ENCODE measurements at regions not wholly inside any gene's neighbourhood (a gene's known extent, or its start where the extent isn't known, plus 50 kb on each side); places are given as distances from the start of the nearest gene placed in this dataset.

DNA sequence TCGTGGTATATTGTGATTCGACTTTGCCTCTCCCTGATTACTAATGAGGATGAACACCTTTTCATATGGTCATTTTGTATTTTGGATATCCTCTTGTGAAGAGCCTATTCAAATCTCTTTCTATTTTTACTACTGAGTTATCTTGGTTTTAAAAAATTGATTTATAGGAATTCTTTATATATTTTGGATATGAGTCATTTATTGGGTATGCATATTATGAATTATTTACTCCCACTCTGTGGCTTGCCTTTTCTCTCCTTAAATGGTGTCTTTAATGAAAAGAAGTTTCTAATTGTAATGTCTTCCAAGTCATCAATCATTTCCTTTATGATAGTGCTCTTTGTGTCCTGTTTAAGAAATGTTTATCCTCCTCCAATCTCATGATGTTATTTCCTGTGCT is 191.5 kb upstream of the DPH6 start:
- TF ChIP-seq POLR2A (IDR thresholded peaks at IDR 0.05) (no peak), POLR2AphosphoS5 (IDR thresholded peaks at IDR 0.05) (no peak), EP300 (IDR thresholded peaks at IDR 0.05) (no peak)
- TF ChIP-seq, protein P1, sequence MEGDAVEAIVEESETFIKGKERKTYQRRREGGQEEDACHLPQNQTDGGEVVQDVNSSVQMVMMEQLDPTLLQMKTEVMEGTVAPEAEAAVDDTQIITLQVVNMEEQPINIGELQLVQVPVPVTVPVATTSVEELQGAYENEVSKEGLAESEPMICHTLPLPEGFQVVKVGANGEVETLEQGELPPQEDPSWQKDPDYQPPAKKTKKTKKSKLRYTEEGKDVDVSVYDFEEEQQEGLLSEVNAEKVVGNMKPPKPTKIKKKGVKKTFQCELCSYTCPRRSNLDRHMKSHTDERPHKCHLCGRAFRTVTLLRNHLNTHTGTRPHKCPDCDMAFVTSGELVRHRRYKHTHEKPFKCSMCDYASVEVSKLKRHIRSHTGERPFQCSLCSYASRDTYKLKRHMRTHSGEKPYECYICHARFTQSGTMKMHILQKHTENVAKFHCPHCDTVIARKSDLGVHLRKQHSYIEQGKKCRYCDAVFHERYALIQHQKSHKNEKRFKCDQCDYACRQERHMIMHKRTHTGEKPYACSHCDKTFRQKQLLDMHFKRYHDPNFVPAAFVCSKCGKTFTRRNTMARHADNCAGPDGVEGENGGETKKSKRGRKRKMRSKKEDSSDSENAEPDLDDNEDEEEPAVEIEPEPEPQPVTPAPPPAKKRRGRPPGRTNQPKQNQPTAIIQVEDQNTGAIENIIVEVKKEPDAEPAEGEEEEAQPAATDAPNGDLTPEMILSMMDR (IDR thresholded peaks at IDR 0.05) = no peak
